ENCODE measurements at regions not wholly inside any gene's neighbourhood (a gene's known extent, or its start where the extent isn't known, plus 50 kb on each side); places are given as distances from the start of the nearest gene placed in this dataset.
"Not testable (repeated sequence)": the region's sequence is repeated elsewhere in the genome, so short reads cannot be mapped to it uniquely, and the experiment has no call there.

GRCh38 chr10:23834091-23834490 lies 374.8 kb upstream of the KIAA1217 start:
- H3K4me3 ChIP-seq (ENCODE audit: control insufficient read depth, low read depth, low read length): no peak overlapping the region
- TF ChIP-seq, protein P1, sequence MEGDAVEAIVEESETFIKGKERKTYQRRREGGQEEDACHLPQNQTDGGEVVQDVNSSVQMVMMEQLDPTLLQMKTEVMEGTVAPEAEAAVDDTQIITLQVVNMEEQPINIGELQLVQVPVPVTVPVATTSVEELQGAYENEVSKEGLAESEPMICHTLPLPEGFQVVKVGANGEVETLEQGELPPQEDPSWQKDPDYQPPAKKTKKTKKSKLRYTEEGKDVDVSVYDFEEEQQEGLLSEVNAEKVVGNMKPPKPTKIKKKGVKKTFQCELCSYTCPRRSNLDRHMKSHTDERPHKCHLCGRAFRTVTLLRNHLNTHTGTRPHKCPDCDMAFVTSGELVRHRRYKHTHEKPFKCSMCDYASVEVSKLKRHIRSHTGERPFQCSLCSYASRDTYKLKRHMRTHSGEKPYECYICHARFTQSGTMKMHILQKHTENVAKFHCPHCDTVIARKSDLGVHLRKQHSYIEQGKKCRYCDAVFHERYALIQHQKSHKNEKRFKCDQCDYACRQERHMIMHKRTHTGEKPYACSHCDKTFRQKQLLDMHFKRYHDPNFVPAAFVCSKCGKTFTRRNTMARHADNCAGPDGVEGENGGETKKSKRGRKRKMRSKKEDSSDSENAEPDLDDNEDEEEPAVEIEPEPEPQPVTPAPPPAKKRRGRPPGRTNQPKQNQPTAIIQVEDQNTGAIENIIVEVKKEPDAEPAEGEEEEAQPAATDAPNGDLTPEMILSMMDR (conservative IDR thresholded peaks at IDR 0.05; ENCODE audit: control insufficient read depth, insufficient read depth, low read depth, low read length): no peak
- DNase-seq (ENCODE audit: low read depth): no peak

GRCh38 chr10:23850631-23851030 lies 358.3 kb upstream of the KIAA1217 start:
- H3K4me3 ChIP-seq (ENCODE audit: control insufficient read depth, low read depth, low read length): no peak overlapping the region
- DNase-seq (ENCODE audit: low read depth): no peak
- TF ChIP-seq, protein P1 (conservative IDR thresholded peaks at IDR 0.05; ENCODE audit: control insufficient read depth, insufficient read depth, low read depth, low read length): no peak

DNA sequence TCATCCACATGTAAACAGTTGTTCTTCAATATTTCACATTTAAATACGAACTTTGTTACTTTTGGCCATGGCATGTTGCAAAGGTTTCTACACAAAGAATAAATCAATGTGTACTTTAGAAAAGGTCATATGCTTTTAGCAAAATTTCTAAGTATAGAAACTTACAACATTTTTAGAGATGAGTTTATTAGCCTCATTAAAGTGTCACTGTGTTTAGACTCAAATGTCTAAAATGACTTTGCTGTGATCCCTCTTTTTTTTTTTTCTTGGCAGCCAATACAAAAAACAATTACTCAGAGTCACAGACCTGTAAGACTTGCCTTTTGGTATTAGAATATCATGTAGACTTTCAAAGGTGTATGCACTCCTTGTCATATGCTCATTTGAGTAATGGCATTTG lies 349.3 kb upstream of the KIAA1217 start:
- DNase-seq (ENCODE audit: low read depth): no peak
- no peak overlapping the region for H3K4me3 ChIP-seq (ENCODE audit: control insufficient read depth, low read depth, low read length)
- TF ChIP-seq, protein P1 (conservative IDR thresholded peaks at IDR 0.05; ENCODE audit: control insufficient read depth, insufficient read depth, low read depth, low read length): no peak

DNA sequence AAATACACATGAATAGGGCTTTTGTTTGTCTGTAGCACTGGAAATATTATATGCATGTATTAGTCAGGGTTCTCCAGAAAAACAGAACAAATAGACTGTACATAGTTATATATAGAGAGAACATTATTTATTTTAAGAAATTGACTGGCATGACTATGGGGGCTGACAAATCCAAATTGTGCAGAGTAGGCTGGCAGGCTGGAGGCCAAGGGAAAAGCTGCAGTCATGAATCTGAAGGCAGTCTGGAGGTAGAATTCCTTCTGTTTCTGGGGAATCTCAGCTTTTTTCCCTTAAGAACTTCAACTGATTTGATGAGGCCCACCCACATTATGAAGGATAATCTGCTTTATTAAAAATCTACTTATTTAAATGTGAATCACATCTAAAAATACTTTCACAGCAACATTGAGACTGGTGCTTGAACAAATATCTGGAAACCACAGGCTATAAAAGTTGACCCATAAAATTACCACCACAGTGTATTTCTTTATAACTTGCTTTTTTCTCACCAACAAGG lies 344.2 kb upstream of the KIAA1217 start:
- H3K4me3 ChIP-seq (ENCODE audit: control insufficient read depth, low read depth, low read length): no peak overlapping the region
- DNase-seq (ENCODE audit: low read depth): no peak
- TF ChIP-seq, protein P1 (conservative IDR thresholded peaks at IDR 0.05; ENCODE audit: control insufficient read depth, insufficient read depth, low read depth, low read length): no peak

DNA sequence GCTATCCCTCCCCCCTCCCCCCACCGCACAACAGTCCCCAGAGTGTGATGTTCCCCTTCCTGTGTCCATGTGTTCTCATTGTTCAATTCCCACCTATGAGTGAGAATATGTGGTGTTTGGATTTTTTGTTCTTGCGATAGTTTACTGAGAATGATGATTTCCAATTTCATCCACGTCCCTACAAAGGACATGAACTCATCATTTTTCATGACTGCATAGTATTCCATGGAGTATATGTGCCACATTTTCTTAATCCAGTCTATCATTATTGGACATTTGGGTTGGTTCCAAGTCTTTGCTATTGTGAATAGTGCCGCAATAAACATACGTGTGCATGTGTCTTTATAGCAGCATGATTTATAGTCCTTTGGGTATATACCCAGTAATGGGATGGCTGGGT lies 342.0 kb upstream of the KIAA1217 start:
- DNase-seq (ENCODE audit: low read depth); H3K4me3 ChIP-seq (ENCODE audit: control insufficient read depth, low read depth, low read length): not testable (repeated sequence)

DNA sequence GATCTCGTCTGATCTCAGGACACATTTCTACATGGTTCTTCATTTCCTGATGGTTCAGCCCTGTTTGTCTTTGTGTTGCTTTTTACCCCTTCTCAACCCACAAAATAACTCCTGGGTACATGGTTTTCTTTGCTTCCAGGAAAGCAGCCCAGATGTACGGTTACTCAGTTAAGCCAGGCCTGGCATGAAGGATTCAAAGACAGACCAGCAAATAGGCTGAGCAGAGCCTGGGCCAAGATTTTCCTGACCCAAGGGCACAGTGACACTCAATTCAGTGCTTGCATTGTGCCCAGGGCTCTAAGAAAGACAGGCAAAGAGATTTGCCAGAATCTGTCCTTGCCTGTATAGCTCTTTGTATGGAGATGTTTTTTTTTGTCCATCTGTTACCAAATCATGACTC lies 340.8 kb upstream of the KIAA1217 start:
- no peak overlapping the region for H3K4me3 ChIP-seq (ENCODE audit: control insufficient read depth, low read depth, low read length)
- TF ChIP-seq, protein P1 (conservative IDR thresholded peaks at IDR 0.05; ENCODE audit: control insufficient read depth, insufficient read depth, low read depth, low read length): no peak
- DNase-seq (ENCODE audit: low read depth): no peak

- no peak for DNase-seq (ENCODE audit: low read depth)
- TF ChIP-seq, protein P1 (conservative IDR thresholded peaks at IDR 0.05; ENCODE audit: control insufficient read depth, insufficient read depth, low read depth, low read length): no peak
Measured at GRCh38 chr10:23869548-23869947, 339.4 kb upstream of the KIAA1217 start.

More at GRCh38 chr10:23869548-23869947, 339.4 kb upstream of the KIAA1217 start:
- no peak overlapping the region for H3K4me3 ChIP-seq (ENCODE audit: control insufficient read depth, low read depth, low read length)

Measured in fibroblast of mammary gland (primary cell).